ACHN (cell line): ENCODE measurements at regions not wholly inside any gene's neighbourhood (a gene's known extent, or its start where the extent isn't known, plus 50 kb on each side); places are given as distances from the start of the nearest gene placed in this dataset.

Experiments used
- DNase-seq: peaks from one replicate; pipeline ENCODE4 v3.0.0-alpha.2; 2015
- in situ Hi-C: cut with HindIII; loops from 2 replicates; pipeline ENCODE4 v1.10.0; 2017; ENCODE audit warnings: low sequenced_read_pairs, low pct_ligation_motif_present, low pct_unique_long_range_greater_than_20kb

DNA sequence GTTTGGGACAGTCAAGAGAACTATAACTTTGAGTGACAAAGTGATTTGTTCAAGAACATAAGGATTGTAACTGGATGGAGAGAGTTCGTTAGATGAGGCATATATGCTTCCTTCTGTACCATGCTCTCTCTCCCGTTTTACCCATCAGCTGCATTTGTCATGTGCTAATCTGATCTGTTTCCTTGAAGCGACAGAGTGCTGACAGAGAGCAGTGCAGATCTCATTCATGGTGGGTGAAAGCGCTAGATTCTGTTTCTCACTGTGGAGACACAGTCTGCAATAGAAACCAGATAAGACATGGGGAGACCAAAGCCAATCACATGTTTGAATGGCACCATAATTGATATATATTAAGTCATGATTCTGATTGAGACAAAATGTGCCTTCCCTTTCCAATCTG, 456.6 kb upstream of the CELF4 start:
- in situ Hi-C loops = no loop called here
- DNase-seq = no peak

DNA sequence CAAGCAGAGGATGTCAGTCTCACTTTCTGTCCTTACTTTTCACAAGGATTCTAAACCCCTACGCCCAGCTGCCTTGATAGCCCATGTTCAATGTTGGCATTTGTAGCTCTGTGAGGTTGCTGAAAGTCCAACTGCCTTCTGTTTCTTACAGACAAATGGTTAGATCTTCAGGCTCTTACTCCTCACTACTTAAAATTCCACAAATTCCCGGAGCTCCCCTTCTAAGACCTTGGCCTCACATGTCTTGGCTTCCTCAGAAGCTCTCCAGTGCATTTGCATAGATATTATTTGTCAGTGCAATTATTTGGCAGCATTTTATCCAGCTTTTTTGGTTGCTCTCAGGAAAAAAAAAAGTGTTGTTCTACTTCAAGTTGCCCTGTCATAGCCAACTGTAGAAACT, 453.7 kb upstream of the CELF4 start:
- DNase-seq = no peak
- in situ Hi-C loops = no loop called here

DNA sequence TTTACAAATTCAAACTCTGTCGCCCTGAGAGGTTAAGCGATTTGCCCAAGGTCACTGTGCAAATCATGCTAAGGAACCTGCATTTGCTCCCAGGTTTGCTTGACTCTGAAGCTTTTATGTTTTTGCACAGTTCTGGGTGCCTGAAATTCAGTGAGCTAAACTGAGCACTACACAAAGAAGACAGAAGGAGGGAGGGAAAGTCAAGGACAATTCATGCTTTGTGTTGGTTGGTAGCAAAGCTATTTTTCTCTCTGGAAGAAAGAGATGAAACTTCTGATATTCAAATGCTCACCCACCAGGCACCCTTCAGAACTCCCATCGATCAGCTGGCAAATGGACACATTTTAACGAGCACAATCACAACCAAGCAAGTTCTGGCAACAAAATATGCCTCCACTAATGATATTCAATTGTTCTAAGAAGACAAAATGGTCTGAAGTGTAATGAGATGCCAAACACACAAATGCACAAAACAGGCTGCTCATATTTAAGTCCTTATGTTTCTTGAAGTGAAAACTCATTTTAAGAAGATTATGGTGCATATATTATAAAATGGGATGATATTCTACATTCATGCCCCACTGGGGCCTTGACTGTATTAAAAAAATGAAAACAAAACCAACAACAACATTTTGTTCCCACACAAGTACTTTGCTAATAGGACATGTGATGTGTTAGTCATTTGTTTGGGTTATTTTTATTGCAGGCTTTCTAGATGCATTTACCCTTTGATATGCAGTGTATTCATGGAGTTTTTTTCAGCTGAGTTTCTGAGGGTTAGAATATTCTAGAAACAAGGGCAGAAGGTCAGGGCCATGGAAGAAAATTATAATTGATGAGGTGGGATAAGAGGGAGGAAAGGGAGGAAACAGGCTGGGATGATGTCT, 445.6 kb upstream of the CELF4 start:
- in situ Hi-C loops = no loop called here
- no peak for DNase-seq

DNA sequence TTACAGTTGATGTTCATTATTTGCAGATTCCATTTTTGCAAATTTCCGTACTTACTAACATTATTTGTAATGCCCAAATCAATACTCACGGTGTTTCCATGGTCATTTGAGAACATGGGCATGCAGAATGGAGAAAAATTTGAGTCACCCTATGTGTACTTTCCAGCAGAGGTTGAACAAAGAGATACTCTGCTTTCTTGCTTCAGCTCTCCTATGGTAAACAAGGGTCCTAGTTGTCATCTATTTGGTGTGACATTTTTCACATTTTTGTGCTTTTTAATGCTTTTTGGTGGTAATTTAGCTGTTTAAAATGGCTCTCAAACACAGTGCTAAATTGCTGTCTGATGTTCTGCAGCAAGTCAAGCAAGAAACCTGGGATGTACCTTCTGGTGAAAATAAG, 444.4 kb upstream of the CELF4 start:
- DNase-seq = no peak
- in situ Hi-C loops = no loop called here

DNA sequence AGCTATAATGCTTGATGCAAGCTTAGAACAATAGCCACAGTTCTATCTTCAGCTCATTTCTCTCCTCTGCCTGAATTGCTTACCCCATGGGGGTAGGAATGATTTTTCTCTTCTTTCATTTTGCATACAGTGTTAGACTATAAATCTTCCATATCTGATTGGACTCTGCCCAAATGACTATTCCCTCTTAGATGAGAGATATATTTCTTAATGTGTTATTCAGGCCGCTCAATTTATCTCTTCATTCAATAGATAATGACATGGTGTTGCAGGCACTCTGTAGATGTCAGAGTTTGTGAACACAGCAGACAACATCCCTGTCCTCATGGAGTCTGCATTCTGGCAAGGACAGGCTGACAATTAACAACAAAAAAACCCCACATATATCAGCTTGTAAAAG, 443.7 kb upstream of the CELF4 start:
- in situ Hi-C loops = no loop called here
- DNase-seq = no peak

DNA sequence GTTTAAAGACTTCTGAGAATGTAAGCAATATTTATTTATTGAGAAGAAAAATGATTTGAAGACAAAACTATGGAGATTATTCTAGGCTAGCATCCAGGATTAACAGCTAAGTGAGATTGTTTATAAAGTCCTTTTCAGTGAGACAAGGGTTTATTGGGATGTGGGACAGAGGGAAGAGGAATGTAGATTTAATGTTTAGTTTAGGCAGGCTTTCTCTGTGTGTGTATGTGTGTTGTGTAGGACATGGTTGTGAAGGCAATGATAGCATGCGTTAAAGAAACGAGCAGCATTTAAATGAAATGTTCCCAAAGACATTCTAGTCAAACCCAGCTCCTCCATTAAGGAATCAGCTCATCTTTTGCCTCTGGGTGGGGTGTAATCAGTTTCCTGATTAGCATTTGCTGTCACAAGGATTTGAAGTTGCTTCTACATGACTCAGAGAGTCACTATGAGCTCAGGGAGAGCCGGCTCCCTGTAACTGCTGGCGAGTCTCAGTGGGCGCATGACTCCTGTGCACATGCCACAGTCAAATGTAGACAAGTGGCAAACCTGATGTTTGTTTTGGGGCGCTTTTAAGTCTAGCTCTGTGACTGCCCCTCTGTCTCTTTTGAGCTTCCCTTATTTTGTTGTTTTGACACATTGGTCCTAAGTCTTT, 442.2 kb upstream of the CELF4 start:
- in situ Hi-C loops = no loop called here
- DNase-seq = no peak

DNA sequence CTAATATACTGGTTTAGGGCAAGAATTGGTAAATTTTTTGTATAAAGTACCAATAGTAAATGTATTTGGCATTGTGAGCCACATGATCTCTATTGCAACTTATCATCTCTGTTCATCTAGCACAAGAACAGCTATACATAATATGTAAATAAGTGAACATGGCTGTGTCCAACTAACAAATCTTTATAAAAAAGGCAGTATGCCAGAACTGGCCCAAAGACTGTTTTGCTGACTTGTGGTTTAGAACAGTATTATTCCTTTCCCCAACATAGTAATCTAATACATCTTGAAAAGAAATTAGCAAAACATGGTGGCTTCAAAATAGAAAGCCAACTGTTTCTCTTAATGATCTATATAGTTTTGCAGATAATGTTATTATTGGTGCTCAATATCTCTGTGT, 441.4 kb upstream of the CELF4 start:
- in situ Hi-C loops = no loop called here
- no peak for DNase-seq

DNA sequence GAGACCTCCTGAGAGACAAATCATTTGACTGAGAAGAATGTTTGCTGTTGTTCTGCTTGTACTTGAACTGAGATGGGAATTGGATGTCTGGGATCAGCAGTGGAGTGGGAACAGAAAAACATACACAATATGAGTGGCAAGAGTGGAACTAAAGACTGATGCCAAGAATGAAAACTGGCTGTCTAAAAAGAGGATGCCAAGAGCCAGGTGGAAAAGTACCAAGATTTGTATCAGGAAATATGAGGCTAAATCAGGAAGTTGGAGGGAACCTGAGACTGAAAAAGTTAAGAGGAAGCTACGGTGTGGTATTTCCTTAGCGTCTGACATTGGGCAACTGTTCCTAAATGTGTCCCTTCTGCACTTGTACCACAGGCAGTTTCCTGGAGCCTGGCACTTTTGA, 440.9 kb upstream of the CELF4 start:
- in situ Hi-C loops = no loop called here
- DNase-seq = no peak

DNA sequence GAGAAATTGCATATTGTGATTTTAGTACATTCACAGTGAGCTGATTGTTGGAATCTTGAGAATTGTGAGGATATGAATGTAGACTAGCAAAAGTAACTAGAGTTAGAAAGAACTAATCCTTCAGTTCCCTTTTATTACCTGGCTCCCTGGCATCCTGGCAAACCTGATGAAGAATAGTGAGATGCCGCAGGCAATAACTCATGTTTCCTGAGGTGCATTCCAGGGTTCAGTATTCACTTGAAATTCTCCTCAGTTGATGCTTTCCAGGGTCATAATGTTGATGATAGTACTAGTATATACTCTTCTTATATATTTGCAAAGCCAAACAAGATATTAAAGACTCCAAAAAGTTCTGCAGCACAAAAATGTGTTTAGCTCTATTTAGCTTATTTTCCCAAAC, 432.1 kb upstream of the CELF4 start:
- in situ Hi-C loops = no loop called here
- DNase-seq = no peak

DNA sequence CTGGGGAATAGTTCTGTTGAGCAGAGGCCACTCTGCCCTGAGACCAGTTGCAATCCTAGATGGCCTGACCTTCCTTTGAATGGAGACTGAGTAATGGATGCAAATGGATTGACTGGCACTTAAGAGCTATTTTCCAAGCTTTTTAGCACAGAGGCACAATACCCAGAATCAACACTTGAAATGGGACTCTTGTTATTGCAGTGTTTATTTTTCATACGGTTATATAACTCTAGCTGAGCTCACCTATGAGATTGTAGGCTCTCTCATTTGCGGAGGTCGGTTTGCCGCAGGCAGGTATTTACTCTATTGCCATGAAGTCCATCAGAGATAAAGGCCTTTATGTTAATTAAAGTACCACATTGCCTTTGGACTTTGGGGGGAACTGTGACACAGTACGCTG, 422.3 kb upstream of the CELF4 start:
- in situ Hi-C loops = no loop called here
- DNase-seq = no peak

DNA sequence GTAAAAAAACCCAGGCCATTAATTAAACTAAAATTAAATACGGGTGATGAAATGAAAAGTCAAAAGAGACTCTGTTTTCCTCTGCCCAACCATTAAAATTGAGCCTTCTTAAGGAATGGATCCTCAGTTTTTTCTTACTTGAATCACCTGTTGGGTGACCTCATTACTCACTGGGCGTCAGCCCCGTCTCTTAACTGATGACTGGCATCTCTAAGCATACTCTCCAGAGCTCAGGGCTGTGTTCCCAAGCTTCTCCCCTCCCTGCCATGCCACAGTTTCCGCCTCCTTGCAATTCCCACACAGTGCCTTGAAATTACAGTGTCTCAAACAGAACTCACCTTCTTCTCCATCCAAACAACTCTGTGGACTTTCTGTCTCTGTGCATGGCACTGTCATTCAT, 421.1 kb upstream of the CELF4 start:
- no peak for DNase-seq
- in situ Hi-C loops = no loop called here

DNA sequence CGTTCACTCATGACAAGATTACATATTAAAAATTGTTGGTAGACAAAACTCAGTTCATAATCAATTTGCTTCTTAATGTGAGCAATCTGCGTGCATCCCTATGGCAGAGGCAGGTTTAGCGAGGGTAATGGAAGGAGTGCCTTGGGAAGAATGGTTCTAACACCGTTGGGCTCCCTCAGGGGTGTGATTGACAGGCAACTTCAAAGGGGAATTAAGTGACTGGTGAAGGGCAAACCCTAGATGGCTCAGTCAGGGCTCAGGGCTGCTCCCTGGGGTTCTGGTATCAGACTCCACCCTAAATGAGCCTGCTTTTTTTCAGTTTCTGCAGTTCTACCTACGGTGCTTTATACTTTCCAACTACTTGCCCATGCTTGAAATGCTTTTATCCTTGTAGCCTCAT, 419.5 kb upstream of the CELF4 start:
- no peak for DNase-seq
- in situ Hi-C loops = no loop called here

DNA sequence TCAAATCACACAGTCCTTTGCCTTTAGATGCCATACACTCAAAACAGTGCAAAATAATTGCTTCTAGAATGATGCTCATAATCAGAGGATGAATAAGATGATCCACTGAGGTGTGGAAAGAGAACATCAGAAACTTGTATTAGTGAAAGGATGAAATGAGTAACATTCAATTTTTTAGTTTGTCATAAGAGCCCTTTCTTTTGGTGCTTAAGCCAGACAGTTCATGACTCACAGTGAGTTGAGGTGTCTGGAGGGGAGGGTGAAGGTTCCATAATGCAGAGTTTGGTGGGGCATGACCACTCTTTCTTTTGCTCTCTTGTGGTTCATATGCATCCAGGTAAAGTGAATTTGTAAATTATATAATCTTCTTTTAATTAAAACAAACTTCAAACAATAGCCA, 415.0 kb upstream of the CELF4 start:
- in situ Hi-C loops = no loop called here

DNA sequence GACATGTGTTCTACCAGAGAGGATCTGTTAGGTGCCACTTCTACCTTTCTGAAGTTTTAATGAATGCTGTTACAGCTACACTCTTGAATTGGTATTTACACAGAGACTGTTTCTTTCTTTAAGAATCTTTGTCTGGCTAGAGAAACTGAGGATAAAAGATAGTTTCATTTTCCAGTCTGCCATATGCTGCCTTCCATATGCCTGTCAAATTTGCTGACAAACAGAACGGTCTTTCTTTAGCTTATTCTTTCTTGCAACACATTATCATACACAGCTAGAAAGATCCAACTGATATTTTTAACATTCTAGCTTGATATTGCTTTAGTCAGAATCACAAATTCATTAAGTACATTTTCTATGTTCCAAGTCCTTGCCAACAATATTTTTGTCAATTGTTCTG, 409.8 kb upstream of the CELF4 start:
- in situ Hi-C loops = no loop called here
- no peak for DNase-seq

More for the DNA sequence above, 415.0 kb upstream of the CELF4 start:
- no peak for DNase-seq

DNA sequence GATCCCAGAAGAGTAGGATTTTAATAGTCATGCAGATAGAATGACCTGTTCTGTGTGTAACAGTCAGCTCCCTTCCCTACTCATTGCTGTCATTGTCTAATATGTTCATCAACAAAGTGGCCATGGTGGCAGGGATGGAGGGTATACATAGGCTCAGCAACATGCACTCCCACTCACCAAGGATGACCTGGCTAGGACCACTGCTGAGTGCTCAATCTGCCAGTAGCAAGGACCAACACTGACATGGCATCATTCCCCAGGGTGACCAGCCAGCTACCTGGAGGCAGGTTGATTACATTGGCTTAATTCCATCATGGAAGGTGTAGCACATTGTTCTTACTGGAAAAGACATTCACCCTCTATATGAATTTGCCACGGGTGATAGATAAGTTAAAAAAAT, 401.7 kb upstream of the CELF4 start:
- DNase-seq = no peak
- in situ Hi-C loops = no loop called here

DNA sequence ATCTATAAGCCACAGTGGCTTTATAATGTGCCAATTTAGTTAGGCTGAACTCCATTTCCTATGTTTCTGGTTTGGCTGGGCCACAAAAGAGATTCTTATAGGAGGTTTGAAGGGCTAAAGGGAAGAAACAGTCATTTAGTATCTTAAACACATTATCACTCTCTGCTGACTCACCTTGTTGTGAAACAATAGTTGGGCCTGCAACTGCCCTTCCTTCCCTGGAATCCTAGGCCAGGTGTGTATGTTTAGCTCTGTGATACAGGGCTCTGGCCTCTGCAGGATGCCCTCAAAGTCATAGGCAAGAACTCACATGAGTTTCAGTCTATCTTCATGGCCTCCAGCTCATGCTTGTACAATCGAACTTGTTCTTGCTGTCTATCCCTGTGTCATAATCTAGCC, 400.0 kb upstream of the CELF4 start:
- in situ Hi-C loops = no loop called here
- no peak for DNase-seq

DNA sequence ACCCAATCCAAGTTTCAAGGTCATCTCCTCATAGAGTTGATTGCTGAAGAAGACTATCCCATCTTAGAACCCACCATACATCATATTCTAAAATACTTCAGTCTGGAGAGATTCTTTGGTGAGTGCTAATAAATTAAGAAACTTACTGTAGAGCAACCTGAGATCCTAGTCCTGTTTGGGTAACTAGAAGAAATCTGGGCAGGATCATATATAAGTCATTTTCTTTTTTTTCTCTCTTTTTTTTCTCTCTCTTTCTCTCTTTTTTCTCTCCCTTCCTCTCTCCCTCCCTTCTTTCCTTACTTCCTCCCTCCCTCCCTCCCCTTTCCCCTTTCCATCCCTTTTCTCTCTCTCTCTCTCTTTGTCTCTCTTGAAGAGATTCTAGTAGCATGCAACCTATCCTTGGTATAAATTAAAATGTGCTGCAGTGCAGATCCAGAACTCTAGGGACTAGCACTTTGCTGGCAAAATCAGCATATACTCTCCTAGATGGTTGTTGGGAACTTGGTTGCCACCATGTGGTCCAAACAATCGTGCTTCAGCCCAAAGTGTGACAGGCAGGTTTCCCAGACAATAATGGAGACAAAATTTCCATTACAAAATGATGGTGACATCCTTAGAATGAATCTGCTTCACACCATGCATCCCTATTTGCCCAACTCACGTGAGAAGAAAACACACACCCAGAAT, 399.4 kb upstream of the CELF4 start:
- DNase-seq = no peak
- in situ Hi-C loops = no loop called here

DNA sequence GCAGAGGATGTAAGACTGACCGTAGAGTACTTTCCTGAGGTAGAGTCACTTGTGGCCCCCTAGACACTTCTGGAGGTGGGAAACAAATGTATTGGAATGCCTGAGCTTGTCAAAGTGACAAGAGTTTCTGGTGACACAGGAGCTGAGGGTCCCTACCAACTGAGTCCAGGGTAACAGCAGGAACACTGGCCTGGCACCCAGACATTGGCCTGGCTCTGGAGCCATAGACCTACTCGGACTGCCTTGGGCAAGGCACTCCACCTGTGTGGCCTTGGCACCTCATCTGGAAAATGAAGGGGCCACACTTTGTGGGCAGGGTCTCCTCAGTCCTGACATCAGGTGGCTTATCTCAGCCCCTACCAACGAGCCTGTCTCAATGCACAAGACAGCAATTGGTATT, 398.2 kb upstream of the CELF4 start:
- DNase-seq = no peak
- in situ Hi-C loops = no loop called here

DNA sequence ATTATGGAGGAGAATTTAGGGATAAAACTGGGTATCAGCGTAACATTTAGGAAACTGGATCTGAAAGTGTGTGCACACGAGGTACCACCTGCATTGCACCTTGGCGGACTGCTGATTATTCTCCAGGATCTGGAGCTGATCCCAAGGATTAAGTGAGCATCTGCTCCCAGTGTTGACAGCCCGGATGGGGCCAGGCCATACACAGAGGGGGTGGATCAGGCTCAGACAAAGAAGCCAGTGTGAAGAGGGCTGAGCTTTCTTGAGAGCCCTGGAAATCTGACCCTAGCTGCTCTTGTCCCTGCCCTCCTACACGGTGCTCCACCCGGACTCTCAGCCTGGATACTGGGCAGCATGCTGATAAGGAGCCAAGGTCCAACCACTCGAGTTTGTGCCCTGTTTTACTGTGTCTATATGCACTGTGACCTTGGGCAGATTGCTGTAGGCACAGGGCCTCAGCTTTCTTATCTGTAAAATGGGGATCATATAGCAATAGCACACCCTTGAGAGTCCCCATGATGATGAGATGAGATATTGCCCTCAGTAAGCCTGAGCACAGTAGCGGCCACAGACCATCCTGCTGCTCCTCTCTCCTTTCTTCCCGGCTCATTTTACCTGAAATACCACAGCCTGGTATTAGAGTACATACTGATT, 396.8 kb upstream of the CELF4 start:
- in situ Hi-C loops = no loop called here
- DNase-seq = no peak
